ENCODE measurements at regions not wholly inside any gene's neighbourhood (a gene's known extent, or its start where the extent isn't known, plus 50 kb on each side); places are given as distances from the start of the nearest gene placed in this dataset. TPM values are rescaled to one million over a fixed set of nuclear protein-coding genes. Genes with fewer than 3 reads are reported as not detected.

Small RNA genes in the stretch of these regions (small RNA-seq; reads per million reads assigned to genes)
- gene AC011456.1 (ENCODE audit: insufficient read depth) (not detected), gene RNA5SP471 (ENCODE audit: insufficient read depth) (not detected), gene RNA5SP472 (ENCODE audit: insufficient read depth) (not detected), gene RNU6-967P (ENCODE audit: insufficient read depth) (not detected)
